PFSK-1 (cell line): ENCODE measurements at regions not wholly inside any gene's neighbourhood (a gene's known extent, or its start where the extent isn't known, plus 50 kb on each side); places are given as distances from the start of the nearest gene placed in this dataset.

ENCODE experiments used
- FOXP2 ChIP-seq: optimal IDR thresholded peaks from 2 replicates; pipeline ENCODE3; 2011; ENCODE audit warnings: borderline replicate concordance, control low read depth, inconsistent platforms; ENCODE audit not compliant: insufficient read depth; ENCODE audit errors: extremely low read length, extremely low read depth
- POLR2AphosphoS5 ChIP-seq: IDR thresholded peaks from 2 replicates; pipeline ENCODE4 v1.6.1; 2012; ENCODE audit warnings: low read depth, mild to moderate bottlenecking, control low read depth, low read length, moderate library complexity
- SIN3A ChIP-seq: IDR thresholded peaks from 2 replicates; pipeline ENCODE4 v1.6.1; 2012; ENCODE audit warnings: mild to moderate bottlenecking, low read length, moderate library complexity, borderline replicate concordance; ENCODE audit not compliant: insufficient read depth
- TAF1 ChIP-seq: IDR thresholded peaks from 2 replicates; pipeline ENCODE4 v1.6.1; 2012; ENCODE audit warnings: low read length, control low read depth, borderline replicate concordance; ENCODE audit not compliant: insufficient read depth
- TF ChIP-seq, protein P1 (sequence below), 2 experiments: IDR thresholded peaks; 2 replicates each; pipeline versions ENCODE4 v1.6.1 to v1.8.0; 2011 to 2012; ENCODE audit warnings: low read depth in 2 of 2, low read length in 2 of 2, control low read depth in 1 of 2, inconsistent platforms in 1 of 2, mild to moderate bottlenecking in 1 of 2, moderate library complexity in 1 of 2; ENCODE audit not compliant: insufficient read depth in 1 of 2

DNA sequence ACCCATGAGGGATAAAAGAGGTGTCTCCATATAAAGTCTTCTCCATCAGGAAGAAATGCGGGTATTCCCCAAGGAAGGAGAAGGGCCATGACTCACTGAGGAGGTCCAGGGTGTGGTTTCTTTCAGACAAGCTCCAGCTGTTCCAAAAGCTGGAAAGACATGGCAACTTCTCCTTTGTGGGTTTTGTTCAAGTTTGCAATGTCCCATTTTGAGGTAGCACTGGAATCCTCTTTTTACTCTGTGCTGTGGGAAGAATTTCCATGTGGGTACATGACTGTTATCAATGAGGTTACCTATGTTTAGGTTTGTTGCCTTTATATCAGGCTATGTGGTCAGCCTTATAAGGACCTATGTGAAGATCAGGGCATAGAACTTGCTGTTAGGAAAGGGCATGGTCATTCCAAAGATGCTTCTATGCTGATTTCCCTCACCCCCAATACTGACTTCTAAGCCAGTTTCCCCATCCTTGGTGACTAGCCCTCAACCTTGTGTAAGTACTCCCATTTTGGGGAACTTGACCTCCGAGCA is 697.5 kb downstream of the INHBA start:
- TF ChIP-seq TAF1 (no peak), POLR2AphosphoS5 (no peak), SIN3A (no peak), FOXP2 (no peak)
- TF ChIP-seq, protein P1, sequence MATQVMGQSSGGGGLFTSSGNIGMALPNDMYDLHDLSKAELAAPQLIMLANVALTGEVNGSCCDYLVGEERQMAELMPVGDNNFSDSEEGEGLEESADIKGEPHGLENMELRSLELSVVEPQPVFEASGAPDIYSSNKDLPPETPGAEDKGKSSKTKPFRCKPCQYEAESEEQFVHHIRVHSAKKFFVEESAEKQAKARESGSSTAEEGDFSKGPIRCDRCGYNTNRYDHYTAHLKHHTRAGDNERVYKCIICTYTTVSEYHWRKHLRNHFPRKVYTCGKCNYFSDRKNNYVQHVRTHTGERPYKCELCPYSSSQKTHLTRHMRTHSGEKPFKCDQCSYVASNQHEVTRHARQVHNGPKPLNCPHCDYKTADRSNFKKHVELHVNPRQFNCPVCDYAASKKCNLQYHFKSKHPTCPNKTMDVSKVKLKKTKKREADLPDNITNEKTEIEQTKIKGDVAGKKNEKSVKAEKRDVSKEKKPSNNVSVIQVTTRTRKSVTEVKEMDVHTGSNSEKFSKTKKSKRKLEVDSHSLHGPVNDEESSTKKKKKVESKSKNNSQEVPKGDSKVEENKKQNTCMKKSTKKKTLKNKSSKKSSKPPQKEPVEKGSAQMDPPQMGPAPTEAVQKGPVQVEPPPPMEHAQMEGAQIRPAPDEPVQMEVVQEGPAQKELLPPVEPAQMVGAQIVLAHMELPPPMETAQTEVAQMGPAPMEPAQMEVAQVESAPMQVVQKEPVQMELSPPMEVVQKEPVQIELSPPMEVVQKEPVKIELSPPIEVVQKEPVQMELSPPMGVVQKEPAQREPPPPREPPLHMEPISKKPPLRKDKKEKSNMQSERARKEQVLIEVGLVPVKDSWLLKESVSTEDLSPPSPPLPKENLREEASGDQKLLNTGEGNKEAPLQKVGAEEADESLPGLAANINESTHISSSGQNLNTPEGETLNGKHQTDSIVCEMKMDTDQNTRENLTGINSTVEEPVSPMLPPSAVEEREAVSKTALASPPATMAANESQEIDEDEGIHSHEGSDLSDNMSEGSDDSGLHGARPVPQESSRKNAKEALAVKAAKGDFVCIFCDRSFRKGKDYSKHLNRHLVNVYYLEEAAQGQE (IDR thresholded peaks at IDR 0.05; ENCODE audit: insufficient read depth in 1 of 2, low read depth in 2 of 2, low read length in 2 of 2): no peak
